ENCODE measurements at regions not wholly inside any gene's neighbourhood (a gene's known extent, or its start where the extent isn't known, plus 50 kb on each side); places are given as distances from the start of the nearest gene placed in this dataset.

GRCh38 chr6:88304520-88304919 is 138.4 kb upstream of the CNR1 start:
- TF ChIP-seq CTCF (conservative IDR thresholded peaks at IDR 0.05) (no peak), EZH2 (IDR thresholded peaks at IDR 0.05; ENCODE audit: low read depth) (no peak)
